Right ventricle myocardium inferior (tissue), 1 donor: ENCODE measurements at regions not wholly inside any gene's neighbourhood (a gene's known extent, or its start where the extent isn't known, plus 50 kb on each side); places are given as distances from the start of the nearest gene placed in this dataset.
"Not testable (repeated sequence)": the region's sequence is repeated elsewhere in the genome, so short reads cannot be mapped to it uniquely, and the experiment has no call there.

Source experiments
- ATAC-seq: fragments of 200-7000 bp; cut with Tn5 transposase; one replicate; pipeline ENCODE4 v1.9.1; 2020; ENCODE audit warnings: mild to moderate bottlenecking, moderate library complexity
- DNase-seq: peaks from one replicate; pipeline ENCODE4 v3.0.0; 2021; ENCODE audit errors: missing footprints
- intact Hi-C: fragments of 100-400 bp; cut with DNase I; formaldehyde crosslinking; loops from one replicate; pipeline ENCODE4 v1.11.0; 2022
- donor health status: DM: no; HTN: yes; CAD: no; lungs with severe emphysema.

DNA sequence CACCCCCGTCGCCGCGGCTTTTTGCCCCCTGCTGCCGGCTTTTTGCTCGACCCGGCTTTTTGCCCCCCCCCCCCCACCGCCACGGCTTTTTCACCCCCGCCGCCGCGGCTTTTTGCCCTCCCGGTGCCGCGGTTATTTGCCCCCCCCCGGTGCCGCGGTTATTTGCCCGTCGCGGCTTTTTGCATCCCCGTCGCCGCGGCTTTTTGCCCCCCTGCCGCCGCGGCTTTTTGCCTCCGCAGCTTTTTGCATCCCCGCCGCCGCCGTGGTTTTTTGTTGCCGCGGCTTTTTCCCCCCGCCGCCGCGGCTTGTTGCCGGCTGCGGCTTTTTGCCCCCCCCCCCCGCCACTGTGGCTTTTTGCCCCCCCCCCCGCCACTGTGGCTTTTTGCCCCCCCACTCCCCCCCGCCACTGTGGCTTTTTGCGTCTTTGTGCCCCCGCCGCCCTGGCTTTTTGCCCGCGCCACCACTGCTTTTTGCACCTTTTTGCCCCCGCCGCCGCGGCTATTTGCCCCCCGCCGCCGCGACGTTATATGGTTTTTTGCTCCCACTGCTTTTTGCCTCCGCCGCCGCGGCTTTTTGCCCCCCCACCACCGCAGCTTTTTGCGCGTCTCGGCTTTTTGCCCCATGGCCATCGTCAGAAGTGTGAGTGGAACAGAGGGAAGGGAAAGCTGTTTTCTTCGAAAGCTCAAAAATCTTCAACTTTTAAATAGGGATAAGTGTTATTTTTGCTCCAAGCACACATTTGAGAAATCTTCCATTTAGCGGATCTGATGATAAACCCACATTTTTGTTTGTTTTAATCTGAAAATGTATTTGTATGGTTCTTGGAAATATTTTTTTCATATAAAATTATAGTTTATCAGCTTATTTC lies 2787.6 kb downstream of the RPIA start:
- DNase-seq, result peak; percentile 66
- intact Hi-C loops, ATAC-seq: not testable (repeated sequence)

DNA sequence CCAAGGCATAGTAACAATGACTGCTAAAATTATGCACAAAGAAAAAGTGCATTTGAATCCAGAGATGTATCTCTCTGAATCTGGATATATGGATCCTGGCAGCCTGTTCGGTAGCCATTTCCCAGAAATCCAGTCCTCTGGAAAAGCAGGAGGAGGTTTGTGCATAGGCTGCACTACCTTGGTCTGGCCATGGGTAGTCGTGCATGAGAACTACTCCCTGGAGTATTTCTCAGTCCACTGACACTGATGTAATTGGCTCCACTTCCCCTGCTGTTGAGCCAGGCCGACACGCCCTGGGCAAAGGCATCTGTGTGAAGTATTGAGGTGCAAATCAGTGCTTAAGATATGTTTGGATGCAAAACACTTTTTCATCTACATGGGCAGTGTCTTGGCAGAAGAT lies 2793.8 kb downstream of the RPIA start:
- DNase-seq, ATAC-seq, intact Hi-C loops: not testable (repeated sequence)

DNA sequence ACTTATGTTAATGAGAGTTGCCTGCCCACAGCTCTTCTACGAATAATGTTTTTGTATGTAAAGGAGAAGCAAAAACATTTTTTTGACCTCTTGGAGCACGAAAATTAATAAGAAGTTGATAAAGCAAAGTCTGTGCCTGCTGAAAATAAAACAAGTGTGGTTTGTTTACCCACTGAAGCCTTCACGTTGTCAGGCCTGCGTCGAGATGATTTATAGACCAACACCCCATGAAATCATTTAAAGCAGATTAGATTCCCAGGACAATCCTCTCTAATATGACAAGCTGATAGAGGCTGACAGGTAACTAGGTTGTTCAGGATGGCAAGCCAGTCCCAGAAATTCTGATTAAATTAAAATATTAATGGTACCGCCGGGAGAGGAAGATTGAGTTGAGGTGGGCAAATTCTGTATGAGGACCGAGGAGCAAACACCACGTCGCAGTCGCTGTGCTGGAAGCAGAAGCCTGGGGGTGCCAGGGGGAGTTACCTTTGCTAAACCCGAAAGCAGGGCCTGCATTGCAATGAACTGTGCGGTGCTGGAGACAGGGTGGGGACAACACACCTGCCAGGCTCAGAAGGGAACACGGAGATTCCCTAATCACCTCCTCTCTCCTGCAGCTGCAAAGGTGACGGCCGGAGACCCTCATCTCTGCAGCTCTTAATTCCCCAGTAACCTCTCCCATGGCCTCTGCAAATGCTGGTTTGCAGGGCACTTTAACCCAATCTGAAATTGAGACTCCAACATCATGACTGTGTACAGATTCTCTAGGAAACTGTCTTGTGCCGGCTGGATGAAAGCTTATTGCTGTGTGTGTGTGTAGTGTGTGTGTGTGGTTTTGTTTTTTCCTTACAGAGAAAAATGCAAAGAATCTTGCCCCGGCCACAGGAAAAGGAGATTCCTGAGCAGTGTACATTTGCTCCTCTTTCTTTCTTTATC lies 2805.9 kb downstream of the RPIA start:
- ATAC-seq (peak; percentile 28), DNase-seq (peak; percentile 22)
- intact Hi-C loops, result not testable (repeated sequence)

DNA sequence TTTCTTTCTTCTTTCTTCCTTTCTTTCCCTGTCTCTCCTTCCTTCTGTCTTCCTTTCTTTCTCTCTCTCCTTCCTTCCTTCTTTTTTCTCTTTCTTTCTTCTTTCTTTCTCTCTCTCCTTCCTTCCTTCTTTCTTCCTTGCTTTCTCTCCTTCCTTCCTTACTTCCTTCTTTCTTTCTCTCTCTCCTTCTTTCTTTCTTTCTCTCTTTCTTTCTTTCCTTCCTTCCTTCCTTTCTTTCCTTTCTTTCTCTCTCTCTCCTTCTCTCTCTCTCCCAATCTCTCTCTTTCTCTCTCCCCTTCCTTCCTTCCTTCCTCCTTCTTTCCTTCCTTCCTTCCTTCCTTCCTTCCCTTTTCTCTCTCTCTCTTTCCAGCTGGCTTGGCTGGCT lies 2806.6 kb downstream of the RPIA start:
- intact Hi-C loops, ATAC-seq, DNase-seq: not testable (repeated sequence)

DNA sequence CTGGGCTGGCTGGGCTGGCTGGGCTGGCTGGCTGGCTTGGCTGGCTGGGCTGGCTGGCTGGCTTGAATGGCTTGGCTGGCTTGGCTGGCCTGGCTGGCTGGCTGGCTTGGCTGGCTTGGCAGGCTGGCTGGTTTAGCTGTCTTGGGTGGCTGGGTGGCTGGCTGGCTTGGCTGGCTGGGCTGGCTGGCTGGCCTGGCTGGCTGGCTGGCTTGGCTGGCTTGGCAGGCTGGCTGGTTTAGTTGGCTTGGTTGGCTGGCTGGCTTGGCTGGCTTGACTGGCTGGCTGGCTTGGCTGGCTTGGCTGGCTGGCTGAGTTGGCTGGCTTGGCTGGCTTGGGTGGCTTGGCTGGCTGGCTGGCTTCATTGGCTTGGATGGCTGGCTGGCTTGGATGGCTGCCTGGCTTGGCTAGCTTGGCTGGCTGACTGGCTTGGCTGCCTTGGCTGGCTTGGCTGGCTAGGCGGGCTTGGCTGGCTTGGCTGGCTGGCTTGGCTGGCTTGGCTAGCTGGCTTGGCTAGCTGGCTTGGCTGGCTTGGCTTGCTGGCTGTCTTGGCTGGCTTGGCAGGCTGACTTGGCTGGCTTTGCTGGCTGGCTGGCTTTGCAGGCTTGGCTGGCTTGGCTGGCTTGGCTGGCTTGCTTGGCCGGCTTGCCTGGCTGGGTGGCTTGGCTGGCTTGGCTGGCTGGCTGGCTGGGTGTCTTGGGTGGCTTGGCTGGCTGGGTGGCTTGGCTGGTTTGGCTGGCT lies 2807.2 kb downstream of the RPIA start:
- ATAC-seq, intact Hi-C loops: not testable (repeated sequence)
- DNase-seq, result peak; percentile 77

DNA sequence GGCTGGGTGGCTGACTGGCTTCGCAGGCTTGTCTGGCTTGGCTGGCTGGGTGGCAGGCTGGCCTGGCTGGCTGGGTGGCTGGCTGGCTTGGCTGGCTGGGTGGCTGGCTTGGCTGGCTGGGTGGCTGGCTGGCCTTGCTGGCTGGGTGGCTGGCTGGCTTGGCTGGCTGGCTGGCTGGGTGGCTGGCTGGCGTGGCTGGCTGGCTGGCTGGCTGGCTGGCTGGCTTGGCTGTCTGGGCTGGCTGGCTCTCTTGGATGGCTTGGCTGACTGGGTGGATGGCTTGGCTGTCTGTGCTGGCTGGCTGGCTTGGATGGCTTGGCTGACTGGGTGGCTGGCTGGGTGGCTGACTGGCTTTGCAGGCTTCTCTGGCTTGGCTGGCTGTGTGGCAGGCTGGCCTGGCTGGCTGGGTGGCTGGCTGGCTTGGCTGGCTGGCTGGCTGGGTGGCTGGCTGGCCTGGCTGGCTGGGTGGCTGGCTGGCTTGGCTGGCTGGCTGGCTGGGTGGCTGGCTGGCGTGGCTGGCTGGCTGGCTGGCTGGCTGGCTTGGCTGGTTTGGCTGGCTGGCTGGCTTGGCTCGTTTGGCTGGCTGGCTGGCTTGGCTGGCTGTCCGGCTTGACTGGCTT lies 2808.1 kb downstream of the RPIA start:
- ATAC-seq, intact Hi-C loops: not testable (repeated sequence)
- DNase-seq, result peak; percentile 44

DNA sequence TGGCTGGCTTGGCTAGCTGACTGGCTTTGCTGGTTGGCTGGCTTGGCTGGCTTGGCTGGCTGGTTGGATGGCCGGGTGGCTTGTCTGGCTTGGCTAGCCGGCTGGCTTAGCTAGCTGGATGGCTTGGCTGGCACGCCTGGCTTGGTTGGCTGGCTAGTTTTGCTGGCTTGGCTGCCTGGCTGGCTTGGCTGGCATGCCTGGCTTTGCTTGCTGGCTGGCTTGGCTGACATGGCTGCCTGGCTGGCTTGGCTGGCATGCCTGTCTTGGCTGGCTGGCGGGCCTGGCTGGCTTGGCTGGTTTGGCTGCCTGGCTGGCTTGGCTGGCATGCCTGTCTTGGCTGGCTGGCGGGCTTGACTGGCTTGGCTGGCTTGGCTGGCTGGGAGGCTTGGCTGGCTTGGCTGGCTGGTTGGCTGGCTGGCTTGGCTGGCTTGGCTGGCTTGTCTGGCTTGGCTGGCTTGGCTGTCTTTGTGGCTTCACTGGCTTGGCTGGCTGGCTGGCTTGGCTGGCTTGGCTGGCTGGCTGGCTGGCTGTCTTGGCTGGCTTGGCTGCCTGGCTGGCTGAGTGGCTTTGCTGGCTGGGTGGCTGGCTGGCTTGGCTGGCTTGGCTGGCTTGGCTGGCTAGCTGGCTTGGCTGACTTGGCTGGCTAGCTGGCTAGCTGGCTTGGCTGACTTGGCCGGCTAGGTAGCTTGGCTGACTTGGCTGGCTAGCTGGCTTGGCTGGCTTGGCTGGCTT lies 2808.9 kb downstream of the RPIA start:
- DNase-seq, result peak; percentile 79
- intact Hi-C loops, ATAC-seq: not testable (repeated sequence)

DNA sequence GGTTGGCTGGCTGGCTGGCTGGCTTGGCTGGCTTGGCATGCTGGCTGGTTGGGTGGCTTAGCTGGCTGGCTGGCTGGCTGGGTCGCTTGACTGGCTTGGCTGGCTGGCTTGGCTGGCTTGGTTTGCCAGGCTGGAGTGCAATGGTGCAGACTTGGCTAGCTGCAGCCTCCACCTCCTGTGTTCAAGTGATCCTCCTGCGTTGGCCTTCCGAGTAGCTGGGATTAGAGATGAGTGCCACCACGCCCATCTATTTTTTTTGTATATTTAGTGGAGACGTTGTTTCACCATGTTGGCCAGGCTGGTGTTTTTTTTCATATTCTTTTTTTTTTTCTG lies 2809.5 kb downstream of the RPIA start:
- ATAC-seq, intact Hi-C loops, DNase-seq: not testable (repeated sequence)

DNA sequence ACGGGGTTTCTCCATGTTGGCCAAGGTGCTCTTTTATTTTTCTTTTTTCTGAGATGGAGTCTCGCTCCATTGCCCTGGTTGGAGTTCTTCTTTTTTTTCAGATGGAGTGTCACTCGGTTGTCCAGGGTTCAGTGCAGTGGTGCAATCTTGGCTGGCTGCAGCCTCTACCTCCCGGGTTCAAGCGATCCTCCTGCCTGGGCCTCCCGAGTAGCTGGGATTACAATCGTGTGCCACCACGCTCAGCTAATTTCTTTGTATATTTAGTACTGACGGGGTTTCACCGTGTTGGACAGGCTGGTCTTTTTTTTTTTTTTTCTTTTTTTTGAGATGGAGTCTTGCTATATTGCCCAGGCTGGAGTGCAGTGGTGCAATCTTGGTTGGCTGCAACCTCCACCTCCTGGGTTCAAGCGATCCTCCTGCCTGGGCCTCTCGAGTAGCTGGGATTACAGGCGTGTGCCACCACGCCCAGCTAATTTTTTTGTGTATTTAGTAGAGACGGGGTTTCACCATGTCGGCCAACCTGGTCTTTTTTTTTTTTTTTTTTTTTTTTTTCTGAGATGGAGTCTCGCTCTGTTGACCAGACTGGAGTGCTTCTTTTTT lies 2810.1 kb downstream of the RPIA start:
- ATAC-seq, intact Hi-C loops: not testable (repeated sequence)
- peak; percentile 64 for DNase-seq

DNA sequence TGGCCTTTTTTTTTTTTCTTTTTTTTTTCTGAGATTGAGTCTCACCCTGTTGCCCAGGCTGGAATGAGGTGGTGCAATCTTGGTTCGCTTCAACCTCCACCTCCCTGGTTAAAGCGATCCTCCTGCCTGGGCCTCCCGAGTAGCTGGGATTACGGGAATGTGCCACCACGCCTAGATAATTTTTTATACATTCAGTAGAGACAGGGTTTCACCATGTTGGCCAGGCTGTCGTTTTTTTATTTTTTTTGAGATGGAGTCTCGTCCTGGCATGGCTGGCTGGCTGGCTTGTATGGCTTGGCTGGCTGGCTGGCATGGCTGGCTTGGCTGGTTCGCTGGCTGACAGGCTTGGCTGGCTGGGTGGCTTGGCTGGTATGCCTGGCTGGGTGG lies 2812.1 kb downstream of the RPIA start:
- intact Hi-C loops, DNase-seq, ATAC-seq: not testable (repeated sequence)

DNA sequence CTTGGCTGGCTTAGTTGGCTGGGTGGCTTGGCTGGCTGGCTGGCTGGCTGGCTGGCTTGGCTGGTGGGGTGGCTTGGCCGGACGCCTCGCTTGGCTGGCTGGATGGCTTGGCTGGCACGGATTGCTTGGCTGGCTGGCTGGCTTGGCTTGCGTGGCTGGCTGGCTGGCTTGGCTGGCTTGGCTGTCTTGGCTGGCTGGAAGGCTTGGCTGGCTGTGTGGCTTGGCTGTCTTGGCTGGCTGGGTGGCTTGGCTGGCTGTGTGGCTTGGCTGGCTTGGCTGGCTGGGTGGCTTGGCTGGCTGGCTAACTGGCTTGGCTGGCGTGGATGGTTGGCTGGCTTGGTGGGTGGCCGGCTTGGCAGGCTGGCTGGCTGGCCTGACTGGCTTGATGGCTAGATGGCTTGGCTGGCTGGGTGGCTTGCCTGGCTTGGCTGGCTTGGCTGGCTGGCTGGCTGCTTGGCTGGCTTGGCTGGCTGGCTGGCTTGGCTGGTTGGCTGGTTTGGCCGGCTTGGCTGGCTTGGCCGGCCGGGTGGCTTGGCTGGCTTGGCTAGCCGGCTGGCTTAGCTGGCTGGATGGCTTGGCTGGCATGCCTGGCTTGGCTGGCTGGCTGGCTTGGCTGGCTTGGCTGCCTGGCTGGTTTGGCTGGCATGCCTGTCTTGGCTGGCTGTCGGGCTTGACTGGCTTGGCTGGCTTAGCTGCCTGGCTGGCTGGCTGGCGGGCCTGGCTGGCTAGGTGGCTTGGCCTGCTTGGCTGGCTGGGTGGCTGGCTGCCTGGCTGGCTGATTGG lies 2812.7 kb downstream of the RPIA start:
- ATAC-seq, intact Hi-C loops: not testable (repeated sequence)
- DNase-seq, result peak; percentile 62

DNA sequence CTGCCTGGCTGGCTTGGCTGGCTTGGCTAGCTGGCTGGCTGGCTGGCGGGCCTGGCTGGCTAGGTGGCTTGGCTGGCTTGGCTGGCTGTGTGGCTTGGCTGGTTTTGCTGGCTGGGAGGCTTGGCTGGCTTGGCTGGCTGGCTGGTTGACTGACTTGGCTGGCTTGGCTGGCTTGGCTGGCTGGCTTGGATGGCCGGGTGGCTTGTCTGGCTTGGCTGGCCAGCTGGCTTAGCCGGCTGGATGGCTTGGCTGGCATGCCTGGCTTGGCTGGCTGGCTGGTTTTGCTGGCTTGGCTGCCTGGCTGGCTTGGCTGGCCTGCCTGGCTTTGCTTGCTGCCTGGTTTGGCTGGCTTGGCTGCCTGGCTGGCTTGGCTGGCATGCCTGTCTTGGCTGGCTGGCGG lies 2817.3 kb downstream of the RPIA start:
- DNase-seq, result peak; percentile 21
- intact Hi-C loops, ATAC-seq: not testable (repeated sequence)

DNA sequence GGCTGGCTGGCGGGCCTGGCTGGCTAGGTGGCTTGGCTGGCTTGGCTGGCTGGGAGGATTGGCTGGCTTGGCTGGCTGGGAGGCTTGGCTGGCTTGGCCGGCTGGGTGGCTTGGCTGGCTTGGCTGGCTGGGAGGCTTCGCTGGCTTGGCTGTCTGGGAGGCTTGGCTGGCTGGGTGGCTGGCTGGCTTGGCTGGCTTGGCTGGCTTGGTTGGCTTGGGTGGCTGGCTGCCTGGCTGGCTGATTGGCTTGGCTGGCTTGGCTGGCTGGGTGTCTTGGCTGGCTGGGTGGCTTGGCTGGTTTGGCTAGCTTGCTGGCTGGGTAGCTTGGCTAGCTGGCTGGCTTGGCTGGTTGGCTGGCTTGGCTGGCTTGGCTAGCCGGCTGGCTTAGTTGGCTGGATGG lies 2817.8 kb downstream of the RPIA start:
- intact Hi-C loops, ATAC-seq: not testable (repeated sequence)
- DNase-seq, result peak; percentile 22

DNA sequence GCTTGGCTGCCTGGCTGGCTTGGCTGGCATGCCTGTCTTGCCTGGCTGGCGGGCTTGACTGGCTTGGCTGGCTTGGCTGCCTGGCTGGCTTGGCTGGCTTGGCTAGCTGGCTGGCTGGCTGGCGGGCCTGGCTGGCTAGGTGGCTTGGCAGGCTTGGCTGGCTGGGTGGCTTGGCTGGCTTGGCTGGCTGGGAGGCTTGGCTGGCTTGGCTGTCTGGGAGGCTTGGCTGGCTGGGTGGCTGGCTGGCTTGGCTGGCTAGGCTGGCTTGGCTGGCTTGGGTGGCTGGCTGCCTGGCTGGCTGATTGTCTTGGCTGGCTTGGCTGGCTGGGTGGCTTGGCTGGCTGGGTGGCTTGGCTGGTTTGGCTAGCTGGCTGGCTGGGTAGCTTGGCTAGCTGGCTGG lies 2819.7 kb downstream of the RPIA start:
- intact Hi-C loops, ATAC-seq: not testable (repeated sequence)
- peak; percentile 37 for DNase-seq

DNA sequence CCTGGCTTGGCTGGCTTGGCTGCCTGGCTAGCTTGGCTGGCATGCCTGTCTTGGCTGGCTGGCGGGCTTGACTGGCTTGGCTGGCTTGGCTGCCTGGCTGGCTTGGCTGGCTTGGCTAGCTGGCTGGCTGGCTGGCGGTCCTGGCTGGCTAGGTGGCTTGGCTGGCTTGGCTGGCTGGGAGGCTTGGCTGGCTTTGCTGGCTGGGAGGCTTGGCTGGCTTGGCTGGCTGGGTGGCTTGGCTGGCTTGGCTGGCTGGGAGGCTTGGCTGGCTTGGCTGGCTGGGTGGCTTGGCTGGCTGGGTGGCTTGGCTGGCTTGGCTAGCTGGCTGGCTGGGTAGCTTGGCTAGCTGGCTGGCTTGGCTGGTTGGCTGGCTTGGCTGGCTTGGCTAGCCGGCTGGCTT lies 2824.5 kb downstream of the RPIA start:
- intact Hi-C loops, result not testable (repeated sequence)
- DNase-seq, result peak; percentile 18

DNA sequence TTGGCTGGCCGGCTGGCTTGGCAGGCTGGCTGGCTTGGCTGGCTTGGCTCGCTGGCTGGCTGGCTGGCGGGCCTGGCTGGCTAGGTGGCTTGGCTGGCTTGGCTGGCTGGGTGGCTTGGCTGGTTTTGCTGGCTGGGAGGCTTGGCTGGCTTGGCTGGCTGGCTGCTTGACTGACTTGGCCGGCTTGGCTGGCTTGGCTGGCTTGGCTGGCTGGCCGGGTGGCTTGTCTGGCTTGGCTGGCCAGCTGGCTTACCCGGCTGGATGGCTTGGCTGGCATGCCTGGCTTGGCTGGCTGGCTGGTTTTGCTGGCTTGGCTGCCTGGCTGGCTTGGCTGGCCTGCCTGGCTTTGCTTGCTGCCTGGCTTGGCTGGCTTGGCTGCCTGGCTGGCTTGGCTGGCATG lies 2825.2 kb downstream of the RPIA start:
- intact Hi-C loops, ATAC-seq: not testable (repeated sequence)
- DNase-seq, result peak; percentile 46

More for the DNA sequence above, 2824.5 kb downstream of the RPIA start:
- not testable (repeated sequence) for ATAC-seq

DNA sequence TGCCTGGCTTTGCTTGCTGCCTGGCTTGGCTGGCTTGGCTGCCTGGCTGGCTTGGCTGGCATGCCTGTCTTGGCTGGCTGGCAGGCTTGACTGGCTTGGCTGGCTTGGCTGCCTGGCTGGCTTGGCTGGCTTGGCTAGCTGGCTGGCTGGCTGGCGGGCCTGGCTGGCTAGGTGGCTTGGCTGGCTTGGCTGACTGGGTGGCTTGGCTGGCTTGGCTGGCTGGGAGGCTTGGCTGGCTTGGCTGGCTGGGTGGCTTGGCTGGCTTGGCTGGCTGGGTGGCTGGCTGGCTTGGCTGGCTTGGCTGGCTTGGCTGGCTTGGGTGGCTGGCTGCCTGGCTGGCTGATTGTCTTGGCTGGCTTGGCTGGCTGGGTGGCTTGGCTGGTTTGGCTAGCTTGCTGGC lies 2826.4 kb downstream of the RPIA start:
- intact Hi-C loops, ATAC-seq: not testable (repeated sequence)
- DNase-seq, result peak; percentile 23
